GM18508 (cell line): ENCODE measurements at regions not wholly inside any gene's neighbourhood (a gene's known extent, or its start where the extent isn't known, plus 50 kb on each side); places are given as distances from the start of the nearest gene placed in this dataset.

ENCODE experiments used
- ATAC-seq: cut with Tn5 transposase; IDR thresholded peaks from one replicate; pipeline ENCODE4 v1.9.1; 2021; ENCODE audit warnings: moderate number of reproducible peaks; ENCODE audit not compliant: insufficient read depth, unreplicated experiment

GRCh38 chr9:105911104-105911911 lies 217.0 kb downstream of the TMEM38B start:
- no peak for ATAC-seq

GRCh38 chr9:105912157-105912862 lies 218.0 kb downstream of the TMEM38B start:
- no peak for ATAC-seq

- no peak for ATAC-seq
These were observed 218.6 kb downstream of the TMEM38B start for GRCh38 chr9:105912863-105913516.

GRCh38 chr9:105921057-105921726 lies 226.9 kb downstream of the TMEM38B start:
- no peak for ATAC-seq

- no peak for ATAC-seq
These were observed 234.1 kb downstream of the TMEM38B start for GRCh38 chr9:105928416-105928815.

- no peak for ATAC-seq
These were observed 235.8 kb downstream of the TMEM38B start for GRCh38 chr9:105930011-105930627.

GRCh38 chr9:105932276-105932675 lies 237.9 kb downstream of the TMEM38B start:
- no peak for ATAC-seq

- no peak for ATAC-seq
These were observed 256.1 kb downstream of the TMEM38B start for GRCh38 chr9:105950448-105950847.

- ATAC-seq = no peak
These were observed 256.6 kb downstream of the TMEM38B start for GRCh38 chr9:105950894-105951293.

GRCh38 chr9:105954517-105954916 lies 260.2 kb downstream of the TMEM38B start:
- ATAC-seq = no peak

GRCh38 chr9:105957830-105958229 lies 263.5 kb downstream of the TMEM38B start:
- no peak for ATAC-seq

- ATAC-seq = no peak
These were observed 264.2 kb downstream of the TMEM38B start for GRCh38 chr9:105958587-105958986.

GRCh38 chr9:105959531-105959930 lies 265.2 kb downstream of the TMEM38B start:
- no peak for ATAC-seq

GRCh38 chr9:105963343-105964099 lies 269.2 kb downstream of the TMEM38B start:
- ATAC-seq = no peak

GRCh38 chr9:105964156-105964555 lies 269.8 kb downstream of the TMEM38B start:
- ATAC-seq = no peak

GRCh38 chr9:105966834-105967233 lies 272.5 kb downstream of the TMEM38B start:
- ATAC-seq = no peak

- ATAC-seq = no peak
These were observed 272.9 kb downstream of the TMEM38B start for GRCh38 chr9:105967248-105967647.

GRCh38 chr9:105967797-105968196 lies 273.5 kb downstream of the TMEM38B start:
- ATAC-seq = no peak

- ATAC-seq = no peak
These were observed 274.6 kb downstream of the TMEM38B start for GRCh38 chr9:105968811-105969466.
